ENCODE measurements at regions not wholly inside any gene's neighbourhood (a gene's known extent, or its start where the extent isn't known, plus 50 kb on each side); places are given as distances from the start of the nearest gene placed in this dataset.

DNA sequence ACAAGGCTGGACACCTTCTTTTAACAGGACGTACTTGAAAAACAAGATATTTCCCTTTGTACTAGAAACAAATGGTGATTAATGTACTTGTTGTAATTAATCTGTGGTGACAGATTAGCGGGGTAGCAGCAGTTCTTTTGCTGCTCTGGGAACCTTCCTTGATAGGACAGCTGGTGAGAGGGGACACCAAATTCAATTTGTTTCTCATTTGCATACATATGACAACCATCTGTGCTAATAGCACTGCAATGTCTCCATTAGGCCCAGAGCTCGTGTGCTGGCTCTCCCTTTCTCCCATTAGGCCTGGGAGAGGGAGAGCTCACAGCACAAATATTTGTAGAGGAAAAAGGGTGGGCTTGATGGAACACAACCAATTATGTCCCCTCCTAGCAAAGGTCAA is 221.0 kb upstream of the HS3ST3A1 start:
- TF ChIP-seq, protein P1, sequence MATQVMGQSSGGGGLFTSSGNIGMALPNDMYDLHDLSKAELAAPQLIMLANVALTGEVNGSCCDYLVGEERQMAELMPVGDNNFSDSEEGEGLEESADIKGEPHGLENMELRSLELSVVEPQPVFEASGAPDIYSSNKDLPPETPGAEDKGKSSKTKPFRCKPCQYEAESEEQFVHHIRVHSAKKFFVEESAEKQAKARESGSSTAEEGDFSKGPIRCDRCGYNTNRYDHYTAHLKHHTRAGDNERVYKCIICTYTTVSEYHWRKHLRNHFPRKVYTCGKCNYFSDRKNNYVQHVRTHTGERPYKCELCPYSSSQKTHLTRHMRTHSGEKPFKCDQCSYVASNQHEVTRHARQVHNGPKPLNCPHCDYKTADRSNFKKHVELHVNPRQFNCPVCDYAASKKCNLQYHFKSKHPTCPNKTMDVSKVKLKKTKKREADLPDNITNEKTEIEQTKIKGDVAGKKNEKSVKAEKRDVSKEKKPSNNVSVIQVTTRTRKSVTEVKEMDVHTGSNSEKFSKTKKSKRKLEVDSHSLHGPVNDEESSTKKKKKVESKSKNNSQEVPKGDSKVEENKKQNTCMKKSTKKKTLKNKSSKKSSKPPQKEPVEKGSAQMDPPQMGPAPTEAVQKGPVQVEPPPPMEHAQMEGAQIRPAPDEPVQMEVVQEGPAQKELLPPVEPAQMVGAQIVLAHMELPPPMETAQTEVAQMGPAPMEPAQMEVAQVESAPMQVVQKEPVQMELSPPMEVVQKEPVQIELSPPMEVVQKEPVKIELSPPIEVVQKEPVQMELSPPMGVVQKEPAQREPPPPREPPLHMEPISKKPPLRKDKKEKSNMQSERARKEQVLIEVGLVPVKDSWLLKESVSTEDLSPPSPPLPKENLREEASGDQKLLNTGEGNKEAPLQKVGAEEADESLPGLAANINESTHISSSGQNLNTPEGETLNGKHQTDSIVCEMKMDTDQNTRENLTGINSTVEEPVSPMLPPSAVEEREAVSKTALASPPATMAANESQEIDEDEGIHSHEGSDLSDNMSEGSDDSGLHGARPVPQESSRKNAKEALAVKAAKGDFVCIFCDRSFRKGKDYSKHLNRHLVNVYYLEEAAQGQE (IDR thresholded peaks at IDR 0.05; ENCODE audit: low read depth), result no peak
- TF ChIP-seq, protein P2, sequence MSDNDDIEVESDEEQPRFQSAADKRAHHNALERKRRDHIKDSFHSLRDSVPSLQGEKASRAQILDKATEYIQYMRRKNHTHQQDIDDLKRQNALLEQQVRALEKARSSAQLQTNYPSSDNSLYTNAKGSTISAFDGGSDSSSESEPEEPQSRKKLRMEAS (IDR thresholded peaks at IDR 0.05), result no peak
- TF ChIP-seq, protein P3, sequence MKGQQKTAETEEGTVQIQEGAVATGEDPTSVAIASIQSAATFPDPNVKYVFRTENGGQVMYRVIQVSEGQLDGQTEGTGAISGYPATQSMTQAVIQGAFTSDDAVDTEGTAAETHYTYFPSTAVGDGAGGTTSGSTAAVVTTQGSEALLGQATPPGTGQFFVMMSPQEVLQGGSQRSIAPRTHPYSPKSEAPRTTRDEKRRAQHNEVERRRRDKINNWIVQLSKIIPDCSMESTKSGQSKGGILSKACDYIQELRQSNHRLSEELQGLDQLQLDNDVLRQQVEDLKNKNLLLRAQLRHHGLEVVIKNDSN (IDR thresholded peaks at IDR 0.05), result no peak
- TF ChIP-seq CEBPB (IDR thresholded peaks at IDR 0.05) (no peak), TAF1 (IDR thresholded peaks at IDR 0.05; ENCODE audit: low read depth) (no peak), NFIC (IDR thresholded peaks at IDR 0.05) (no peak), EP300 (IDR thresholded peaks at IDR 0.05; ENCODE audit: borderline replicate concordance) (no peak), CREB1 (IDR thresholded peaks at IDR 0.05; ENCODE audit: low read depth) (no peak), TCF12 (IDR thresholded peaks at IDR 0.05; ENCODE audit: low read depth) (no peak), RAD21 (IDR thresholded peaks at IDR 0.05; ENCODE audit: low read depth) (no peak)
